Activated CD4-positive, CD25-positive, alpha-beta regulatory T cell (primary cell): ENCODE measurements at regions not wholly inside any gene's neighbourhood (a gene's known extent, or its start where the extent isn't known, plus 50 kb on each side); places are given as distances from the start of the nearest gene placed in this dataset.
A peak's percentile ranks its signal among the peaks of the same experiment; 100 is the strongest.
"Not testable (repeated sequence)": the region's sequence is repeated elsewhere in the genome, so short reads cannot be mapped to it uniquely, and the experiment has no call there.

ENCODE experiments used
- DNase-seq, 4 experiments: peaks; one replicate each; lab custom pipeline; 2025; lab: John Stamatoyannopoulos, UW

DNA sequence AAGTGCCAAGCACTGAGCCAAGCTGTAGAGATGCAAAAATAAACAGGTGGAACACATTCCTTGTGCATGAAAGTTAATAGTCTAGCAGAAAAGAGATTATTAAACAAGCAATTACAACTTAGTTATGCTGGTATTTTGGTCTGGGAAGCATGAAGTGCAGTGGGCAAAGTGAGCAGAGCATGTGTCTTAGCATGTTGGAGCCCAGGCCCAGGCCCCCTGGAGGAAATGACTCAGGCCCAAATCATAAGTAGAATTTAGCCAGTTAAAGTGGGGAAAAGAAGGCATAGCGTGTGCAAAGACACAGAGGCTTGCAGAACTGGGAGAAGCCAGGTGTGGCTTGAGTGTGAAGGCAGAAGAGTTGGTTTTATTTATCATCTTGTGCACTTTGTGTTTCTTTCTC, 163.8 kb upstream of the ATP11B start:
- no peak for DNase-seq

DNA sequence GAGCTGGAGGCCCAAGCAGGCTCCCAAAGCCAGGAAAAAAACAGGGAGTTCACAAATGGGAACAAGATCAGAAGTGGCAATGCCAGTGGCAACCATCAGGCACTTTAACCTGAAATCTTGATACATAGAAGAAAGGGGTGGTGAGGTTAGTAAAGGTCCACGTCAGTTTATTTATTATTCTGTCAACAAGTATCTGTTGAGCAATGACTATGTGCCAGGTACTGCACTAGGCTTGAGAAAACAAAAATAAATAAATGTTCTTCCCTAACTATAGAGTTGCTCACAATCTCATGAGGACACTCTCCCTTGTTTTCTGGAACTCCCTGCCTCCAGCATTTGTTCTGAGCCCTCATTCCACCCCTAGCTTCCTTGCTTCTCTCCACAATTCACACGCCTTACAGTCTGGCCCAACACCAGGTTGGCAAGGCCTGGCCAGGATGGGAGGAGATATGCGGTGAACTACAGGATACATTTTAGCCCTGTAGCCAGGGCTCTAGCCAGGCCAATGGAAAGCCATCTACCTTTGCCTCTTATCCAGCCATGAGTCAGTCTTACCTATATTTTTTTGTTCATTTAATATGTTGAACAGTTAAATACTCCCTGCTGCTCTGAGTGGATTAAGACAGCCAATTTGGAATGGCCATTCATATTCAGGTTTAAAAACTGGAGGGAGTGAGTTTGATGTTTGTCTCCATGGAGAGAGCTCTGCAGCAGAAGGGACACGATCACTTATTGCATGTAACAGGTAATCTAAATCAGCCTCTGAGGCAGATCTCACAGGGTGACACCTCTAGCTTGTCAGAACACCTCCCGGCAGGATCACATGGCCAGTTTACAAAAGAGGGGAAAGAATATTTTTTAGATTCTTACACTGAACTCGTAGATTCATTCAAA, 161.9 kb upstream of the ATP11B start:
- no peak for DNase-seq

DNA sequence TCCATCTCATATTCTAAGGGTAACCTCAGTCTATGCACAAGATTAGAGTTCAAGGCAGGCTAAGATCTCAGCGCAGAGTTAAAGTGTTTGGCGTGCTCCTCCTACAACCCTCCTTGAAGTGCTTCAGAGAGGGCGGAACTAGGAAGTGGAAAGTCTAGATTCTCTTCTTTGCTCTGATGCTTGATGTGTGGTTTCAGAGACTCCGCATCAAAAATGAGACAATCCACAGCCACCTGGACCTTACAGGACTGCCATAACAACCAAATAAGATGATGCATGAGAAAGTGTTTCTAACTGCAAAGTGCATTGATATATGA, 161.3 kb upstream of the ATP11B start:
- DNase-seq = no peak

DNA sequence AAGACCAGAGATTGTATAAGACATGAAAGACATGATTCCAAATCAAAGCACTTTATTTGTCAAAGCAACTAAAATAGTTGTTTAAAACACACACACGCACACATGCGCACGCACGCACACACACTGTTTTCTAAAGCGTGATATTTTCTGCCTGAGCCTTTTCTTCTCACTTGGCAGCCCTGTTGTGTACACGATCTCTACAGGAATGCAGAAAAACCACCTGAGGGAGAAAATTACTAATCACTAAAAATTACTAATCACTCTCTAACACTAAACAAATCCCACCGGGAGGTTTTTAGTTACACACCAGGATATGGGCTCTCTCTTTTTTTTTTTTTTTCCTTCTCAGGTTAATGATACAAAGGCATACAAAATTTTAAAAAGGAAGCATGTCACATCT, 160.1 kb upstream of the ATP11B start:
- no peak for DNase-seq

DNA sequence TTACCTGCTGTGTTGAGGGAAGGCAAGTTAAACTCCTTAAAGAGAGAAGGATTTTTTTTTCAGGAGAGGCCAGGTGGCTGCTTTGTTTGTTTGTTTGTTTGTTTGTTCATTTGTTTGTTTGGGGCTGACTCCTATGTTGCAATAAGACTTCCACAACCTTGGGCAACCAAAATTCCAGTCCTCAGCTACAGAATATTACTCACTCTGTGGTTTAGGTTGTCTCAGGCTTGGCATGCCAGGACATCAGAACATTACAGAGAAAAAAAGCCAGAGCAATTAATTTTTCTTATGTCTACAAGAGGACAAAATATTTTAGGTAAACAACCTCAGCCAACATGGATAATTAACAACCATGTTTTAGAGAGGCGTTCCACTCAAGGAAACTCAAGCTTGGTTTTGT, 156.7 kb upstream of the ATP11B start:
- no peak for DNase-seq

DNA sequence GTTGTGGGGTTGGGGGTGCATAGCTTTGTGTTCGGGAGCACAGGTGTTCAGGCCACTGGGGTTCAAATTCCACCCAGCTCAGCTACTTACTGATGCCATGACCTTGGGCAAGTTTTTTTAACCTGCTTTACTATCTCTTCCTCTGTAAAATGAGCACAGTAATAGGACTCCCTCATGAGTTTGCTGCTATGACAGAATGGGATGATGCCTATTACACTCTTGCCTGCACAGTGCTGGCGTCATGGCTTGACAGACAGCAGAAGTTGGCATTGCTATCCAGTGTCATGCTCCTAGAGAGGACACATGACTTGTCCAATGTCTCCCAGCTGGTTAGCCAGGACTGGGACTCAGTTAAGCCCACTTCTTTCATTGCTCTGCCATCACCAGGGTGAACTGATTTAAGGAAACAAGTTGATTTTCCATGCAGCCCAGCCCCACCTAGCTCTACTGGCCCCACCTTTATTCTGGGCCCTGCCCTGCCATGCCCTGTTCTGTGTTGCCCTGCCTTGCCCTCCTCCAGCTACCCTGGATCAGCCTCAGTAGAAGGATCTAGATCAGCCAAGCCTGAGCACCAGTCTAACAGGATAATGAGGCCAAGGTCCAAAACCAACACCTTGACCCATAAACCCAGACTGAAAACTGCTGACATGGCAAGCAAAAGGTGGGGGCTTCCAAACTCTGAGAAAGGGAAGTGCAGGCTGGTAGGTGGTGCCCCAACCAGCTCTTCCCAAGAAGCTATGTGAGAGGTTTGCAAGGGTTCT, 155.8 kb upstream of the ATP11B start:
- no peak for DNase-seq

DNA sequence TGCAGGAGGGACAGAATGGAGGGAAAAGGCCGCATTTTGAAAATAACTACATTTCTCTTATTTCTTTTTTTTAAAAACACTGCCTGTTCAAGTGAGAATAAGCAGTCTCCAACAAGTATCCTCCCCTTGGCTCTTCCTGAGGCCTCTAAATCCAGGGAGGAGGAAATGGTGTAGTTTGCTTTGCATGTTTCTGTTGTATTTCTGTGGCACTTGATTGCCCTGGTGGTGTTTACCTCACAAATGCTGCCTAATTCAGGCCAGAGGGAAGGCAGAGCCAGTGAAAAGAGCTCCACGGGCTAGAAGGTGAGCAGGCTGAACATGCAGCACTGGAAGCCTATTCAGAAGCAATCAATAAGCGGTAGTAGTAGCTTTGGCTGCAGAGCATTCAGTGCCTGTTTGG, 149.3 kb upstream of the ATP11B start:
- no peak for DNase-seq

DNA sequence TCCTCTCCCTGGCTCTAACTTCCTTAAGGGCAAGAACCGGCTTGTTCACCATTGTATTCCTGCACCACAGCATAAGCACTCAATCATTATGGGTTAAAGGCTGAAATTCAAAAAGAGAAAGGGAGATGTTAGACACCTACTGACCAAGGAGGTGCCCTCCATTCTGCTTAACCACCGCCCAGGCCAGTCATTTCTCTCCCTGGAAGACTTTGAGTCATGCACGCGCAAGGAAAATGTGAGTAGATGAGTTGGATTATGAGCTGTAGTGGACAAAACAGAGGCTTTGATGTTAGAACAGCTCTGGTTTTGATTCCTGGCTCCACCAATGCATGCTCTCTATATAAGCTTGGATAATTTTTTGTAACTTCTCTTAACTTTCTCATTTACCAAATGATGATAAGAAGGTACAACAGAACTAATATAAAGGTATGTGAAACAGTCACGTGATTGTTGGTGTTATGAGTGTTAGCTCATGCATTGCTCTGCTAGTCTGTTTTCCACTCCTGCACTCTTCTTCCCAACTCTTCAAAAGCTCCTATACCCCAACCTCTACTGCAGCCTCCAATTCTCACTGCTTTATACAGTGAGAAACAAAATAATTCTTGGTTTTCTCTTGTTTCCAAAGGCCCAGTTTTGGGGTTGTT, 148.4 kb upstream of the ATP11B start:
- no peak for DNase-seq

DNA sequence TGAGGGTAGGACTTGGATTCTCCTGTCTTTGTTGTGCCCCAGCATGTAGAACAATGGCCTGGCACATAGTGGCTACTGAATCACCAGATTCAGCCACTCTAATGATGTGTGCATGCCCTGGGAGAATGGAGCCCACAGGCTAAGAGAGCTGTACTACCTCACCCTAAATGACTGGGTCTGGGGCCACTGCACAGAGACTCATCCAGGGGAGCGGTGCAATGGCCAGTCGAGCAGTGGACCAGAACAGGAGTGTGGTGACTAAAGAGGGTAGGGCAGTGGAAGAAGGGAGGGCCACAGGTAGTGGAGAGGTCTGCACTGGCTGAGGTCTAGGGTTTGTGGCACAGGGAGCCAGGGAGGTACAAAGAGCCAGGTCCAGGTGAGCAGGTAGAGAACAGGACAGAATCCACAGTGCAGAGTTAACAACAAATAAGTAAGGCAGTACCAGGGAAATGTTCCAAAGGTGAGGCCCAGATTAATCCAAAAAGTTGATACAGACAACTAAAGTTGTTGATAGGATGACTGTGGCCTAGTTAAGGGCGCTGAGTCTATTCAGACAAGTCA, 142.7 kb upstream of the ATP11B start:
- no peak for DNase-seq

DNA sequence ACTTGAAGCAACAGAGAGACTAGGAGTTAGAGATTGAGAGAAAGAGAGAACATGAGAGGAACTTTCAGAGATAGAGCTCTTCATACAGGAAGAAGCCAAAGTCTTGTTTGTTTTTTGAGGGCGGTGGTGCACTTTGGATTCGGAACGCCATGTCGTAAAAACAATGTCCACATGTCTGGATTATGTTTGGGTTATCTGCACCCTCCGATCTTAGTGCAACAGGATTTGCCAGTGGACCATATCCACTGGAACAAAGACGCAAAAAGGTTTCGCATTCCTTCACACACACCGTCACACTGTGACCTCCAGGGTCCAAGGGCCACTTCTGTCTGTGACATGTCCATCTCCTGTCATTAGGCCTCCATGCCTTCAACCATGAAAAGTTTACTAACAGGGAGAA, 141.8 kb upstream of the ATP11B start:
- no peak for DNase-seq

DNA sequence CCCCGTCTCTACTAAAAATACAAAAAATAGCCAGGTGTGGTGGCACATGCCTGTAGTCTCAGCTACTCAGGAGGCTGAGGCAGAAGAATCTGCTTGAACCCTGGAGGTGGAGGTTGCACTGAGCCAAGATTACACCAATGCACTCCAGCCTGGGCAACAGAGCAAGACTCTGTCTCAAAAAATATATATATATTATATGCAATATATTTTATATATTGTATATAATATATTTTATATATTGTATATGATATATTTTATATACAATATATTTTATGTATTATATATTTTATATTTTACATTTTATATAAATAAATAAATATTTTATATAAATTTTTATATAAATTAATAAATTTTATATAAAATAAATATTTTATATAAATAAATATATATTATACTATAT, 140.2 kb upstream of the ATP11B start:
- DNase-seq = not testable (repeated sequence)

DNA sequence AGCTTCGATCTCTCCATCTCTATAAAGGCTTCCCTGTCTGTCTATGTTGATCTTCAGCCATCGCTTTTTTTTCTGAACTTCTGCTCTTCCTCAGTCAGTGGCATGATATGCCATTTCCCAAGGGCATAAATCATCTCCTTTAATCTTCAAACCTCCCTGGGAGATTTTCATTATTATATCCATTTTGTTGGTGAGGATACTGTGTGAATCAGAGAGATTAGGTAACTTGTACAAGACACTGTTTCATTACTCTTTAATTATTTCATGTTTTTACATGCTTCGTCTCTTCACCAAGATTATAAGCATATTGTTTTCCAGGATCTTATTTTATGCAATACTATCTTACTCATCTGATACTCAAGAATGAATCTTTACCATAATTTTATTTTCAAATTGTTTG, 124.8 kb upstream of the ATP11B start:
- no peak for DNase-seq

DNA sequence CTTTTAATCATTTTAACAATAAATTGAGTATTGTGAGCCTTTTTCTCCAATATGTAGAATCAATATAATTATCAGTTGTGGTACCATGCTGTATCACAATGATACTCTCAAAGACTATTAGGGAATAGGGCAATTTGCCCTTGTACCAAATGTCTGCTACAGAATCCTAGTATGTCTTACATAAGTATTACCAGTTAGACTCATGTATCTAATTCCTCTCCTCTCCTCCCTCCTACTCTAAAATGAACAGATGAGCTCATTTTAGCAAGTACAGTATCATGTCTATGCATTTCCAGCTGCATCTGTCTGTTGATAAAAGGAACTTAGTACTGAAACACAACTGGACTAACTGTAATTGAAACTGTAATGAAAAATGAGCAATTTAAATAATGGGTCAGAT, 124.3 kb upstream of the ATP11B start:
- no peak for DNase-seq

DNA sequence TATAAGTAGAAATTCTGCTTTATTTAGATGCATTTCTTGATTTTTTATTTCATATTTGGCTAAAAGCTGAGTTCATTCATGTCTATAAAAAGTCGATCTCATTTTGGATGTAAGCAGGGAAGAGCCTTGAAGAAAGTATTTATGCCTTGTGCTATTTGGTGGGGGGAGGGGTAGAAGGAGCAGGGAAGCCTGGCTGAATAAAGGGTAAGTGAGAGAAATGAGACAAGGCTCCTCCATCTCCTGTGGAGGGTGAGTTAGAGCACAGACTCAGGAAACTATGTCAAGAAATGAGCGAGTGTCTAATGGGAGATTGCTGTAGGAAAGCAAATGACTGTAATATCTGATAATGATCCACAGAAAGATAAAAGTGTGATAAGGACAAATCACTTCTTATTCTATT, 121.8 kb upstream of the ATP11B start:
- DNase-seq = no peak

DNA sequence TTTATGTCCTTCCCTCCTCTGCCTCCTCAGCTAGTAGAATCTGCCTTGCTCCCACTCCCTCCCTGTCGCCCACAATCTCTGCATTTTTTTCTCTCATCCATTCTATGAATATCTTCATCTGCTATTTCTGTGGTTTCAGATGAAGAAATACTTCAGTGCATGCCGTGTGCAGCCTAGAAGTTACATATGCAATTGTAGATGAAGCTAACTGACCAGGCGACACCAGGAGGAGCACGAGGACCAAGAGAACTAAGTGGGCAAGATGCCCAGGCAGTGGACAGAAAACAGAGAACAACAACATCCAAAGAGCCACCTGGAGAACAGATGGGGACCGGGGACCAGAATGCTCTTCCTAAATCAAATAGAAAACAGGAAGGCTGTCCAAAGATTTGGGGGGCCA, 121.4 kb upstream of the ATP11B start:
- DNase-seq = no peak

DNA sequence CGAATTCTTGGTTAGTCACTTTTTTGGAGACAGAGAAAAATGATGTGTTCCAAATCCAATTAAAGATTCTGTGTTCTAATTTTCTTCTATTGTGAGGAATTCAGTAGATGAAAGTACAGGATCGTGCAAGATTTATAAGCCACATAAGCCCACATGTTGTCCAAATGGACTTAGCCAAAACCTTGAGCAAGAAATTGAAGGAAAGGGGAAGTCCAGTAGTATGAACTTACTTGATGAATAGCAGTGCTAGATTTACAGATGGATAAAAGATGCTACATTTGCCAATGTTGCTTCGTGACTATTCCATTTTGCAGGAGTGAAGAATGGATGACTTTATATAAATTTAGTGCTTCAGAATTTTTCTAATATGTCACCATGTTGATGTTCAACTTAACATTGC, 120.0 kb upstream of the ATP11B start:
- no peak for DNase-seq

DNA sequence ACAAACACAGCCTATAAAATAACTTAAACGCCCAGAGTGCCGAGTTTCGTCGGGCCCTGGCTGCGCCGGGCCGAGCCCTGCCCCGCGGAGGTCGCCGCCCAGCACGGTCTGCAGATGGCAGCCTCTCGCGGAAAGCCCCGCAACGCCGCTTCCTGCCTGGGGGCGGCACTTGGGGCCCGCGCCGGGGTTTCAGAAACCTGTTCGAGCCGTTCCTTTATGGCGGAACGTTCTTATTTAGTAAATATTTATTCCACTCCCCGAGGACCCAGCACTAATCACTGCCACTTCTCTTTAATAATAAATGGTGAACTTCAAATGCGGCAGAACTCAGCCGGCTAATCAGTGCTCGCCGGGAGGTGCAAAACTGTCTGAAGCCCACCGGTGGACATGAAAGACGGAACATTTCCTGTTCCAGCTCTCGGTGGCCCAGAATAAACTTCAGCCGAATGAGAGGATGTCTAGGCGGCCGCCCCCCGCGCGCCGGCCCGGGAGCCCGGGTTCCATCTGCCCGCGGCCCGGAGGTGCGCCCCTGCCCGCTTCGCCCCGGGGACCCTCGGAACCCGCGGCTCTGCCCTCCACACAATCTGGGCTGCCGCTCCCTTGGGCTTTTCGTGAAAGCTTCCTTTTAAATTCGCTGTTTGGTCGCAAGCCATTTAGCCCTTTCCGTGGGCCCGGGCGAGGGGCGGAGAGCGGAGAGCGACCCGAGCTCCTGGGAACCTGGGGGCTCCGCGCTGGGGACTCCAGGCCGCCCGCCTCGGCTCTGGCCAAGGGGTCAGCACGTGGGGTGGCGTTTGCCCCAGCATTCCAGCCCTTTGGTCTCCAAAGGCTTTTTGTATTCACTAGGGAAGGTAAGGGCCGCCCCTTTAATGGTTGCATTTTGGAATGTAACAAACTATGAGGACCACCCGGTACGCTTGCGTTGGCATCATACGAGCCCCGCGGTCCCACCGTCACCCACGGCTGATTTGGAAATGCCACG, 110.8 kb upstream of the ATP11B start:
- DNase-seq = peak; percentile 2 to 43 (median 21)

DNA sequence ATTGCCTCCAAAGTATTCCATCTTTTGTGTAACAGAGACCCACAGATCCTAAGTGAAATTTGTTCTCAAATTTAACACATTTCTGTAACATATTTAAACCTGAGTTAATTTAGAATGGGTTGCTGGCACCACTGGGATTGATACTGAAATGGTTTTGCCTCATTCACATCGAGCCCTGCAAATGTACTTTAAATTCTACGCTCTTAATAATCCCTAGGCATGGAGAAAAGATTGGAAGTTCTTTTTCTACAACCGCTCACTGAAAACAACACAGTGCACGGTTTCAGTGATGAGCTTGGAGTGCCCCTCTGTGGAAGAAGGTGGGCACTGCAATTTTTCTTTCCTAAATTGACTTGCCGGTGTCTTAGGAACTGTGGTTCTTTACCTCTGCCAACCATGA, 109.9 kb upstream of the ATP11B start:
- peak in 3 of 4 experiments; percentile 5 to 36 (median 5) for DNase-seq

DNA sequence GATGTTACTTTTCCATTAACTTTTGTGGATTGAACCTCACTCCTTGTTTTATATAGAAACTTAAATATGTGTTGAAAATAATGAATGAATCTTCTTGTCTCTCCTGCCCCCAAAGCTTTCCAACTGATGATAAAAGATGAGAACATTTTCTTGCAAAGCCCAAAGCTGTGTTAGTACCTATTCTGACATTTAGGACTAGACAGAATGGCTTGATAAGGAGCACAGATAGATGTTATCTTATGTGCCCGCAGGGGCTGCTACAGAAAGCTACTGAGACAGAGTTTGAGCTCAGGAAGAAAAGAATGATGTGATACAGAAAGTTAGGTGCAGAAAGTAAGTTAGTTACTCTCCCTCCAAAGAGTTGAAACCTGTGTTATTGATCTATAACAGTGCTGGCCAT, 109.4 kb upstream of the ATP11B start:
- no peak for DNase-seq

DNA sequence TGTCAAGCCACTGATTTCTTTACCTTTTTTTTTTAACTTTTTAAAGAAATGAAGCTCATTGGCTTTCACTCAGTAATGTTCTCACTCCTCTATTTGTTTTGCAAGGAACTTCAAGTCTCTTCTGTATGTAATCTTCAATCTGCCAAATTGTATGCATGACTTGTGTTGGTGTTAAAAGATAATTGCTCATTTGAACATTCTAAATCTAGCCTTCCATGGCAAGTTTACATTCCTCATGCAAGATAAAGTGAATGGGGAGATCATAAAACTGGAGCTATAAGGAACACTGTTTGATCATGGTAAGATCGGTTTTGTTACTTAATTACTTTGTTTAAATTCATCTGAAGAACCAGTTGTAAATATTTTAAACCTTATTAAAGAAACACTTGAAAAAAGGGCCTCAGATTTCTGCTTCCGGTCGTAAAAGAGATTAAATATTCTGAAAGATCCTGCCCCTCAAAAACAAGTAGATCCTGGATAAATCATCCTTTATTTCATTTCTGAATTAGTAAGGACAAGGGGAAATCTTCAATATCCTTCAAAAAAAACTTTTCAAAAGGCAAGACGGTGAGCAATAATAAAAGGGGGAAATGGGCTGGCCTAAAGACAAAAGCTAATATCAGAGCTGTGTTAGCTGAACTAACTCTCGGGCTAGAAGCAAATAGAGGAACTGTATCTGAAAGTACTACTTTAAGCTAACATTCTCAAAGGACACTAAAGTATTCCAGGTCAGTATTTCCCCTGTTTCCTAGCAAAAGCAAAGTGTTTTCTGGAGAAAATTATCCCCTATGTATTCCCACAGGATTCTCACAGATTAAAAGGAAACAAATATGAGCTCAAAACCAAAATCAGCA, 107.0 kb upstream of the ATP11B start:
- no peak for DNase-seq

DNA sequence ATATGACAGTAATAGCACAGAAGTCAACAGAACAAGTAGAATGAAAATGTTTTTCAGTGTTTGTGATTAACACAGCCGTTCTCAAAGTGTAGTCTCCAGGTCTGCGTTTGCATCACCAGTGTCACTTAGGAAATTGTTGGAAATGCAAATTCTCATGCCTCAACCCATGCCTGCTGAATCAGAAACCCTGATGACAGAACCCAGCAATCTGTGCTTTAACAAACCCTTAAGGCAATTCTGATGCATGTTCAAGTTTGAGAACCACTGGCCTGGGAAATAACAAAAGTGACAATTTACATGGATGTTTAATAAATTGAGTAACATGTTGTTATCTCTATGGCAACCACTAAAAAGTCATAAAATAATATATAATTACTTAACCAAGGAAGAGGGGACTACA, 103.1 kb upstream of the ATP11B start:
- DNase-seq = no peak
